ENCODE measurements at regions not wholly inside any gene's neighbourhood (a gene's known extent, or its start where the extent isn't known, plus 50 kb on each side); places are given as distances from the start of the nearest gene placed in this dataset.
"Not testable (repeated sequence)": the region's sequence is repeated elsewhere in the genome, so short reads cannot be mapped to it uniquely, and the experiment has no call there.

- TF ChIP-seq, protein P1, sequence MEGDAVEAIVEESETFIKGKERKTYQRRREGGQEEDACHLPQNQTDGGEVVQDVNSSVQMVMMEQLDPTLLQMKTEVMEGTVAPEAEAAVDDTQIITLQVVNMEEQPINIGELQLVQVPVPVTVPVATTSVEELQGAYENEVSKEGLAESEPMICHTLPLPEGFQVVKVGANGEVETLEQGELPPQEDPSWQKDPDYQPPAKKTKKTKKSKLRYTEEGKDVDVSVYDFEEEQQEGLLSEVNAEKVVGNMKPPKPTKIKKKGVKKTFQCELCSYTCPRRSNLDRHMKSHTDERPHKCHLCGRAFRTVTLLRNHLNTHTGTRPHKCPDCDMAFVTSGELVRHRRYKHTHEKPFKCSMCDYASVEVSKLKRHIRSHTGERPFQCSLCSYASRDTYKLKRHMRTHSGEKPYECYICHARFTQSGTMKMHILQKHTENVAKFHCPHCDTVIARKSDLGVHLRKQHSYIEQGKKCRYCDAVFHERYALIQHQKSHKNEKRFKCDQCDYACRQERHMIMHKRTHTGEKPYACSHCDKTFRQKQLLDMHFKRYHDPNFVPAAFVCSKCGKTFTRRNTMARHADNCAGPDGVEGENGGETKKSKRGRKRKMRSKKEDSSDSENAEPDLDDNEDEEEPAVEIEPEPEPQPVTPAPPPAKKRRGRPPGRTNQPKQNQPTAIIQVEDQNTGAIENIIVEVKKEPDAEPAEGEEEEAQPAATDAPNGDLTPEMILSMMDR (conservative IDR thresholded peaks at IDR 0.05; ENCODE audit: low read depth in 2 of 2), result peak; percentile 57 to 61
- TF ChIP-seq POLR2AphosphoS5 (IDR thresholded peaks at IDR 0.05; ENCODE audit: low read depth); EZH2phosphoT487 (IDR thresholded peaks at IDR 0.05; ENCODE audit: unreplicated experiment); REST (IDR thresholded peaks at IDR 0.05; ENCODE audit: unreplicated experiment); EZH2 (IDR thresholded peaks at IDR 0.05; ENCODE audit: low read depth, unreplicated experiment); JUNB (IDR thresholded peaks at IDR 0.05; ENCODE audit: unreplicated experiment): not testable (repeated sequence)
Observed at GRCh38 chr3:198147993-198148392, 188.0 kb downstream of the LMLN start.

All from GM23338 (cell line).